H1 (cell line): ENCODE measurements at regions not wholly inside any gene's neighbourhood (a gene's known extent, or its start where the extent isn't known, plus 50 kb on each side); places are given as distances from the start of the nearest gene placed in this dataset.

ENCODE experiments used
- BACH1 ChIP-seq: IDR thresholded peaks from 2 replicates; pipeline ENCODE4 v1.6.1; 2012; ENCODE audit warnings: low read length, improper control_type of control experiment
- BCL11A ChIP-seq, 2 experiments: IDR thresholded peaks; one replicate each; pipeline ENCODE4 v1.6.1; 2011; ENCODE audit warnings: low read depth in 2 of 2, low read length in 2 of 2, mild to moderate bottlenecking in 2 of 2
- EGR1 ChIP-seq: IDR thresholded peaks from 2 replicates; pipeline ENCODE4 v1.6.1; 2011; ENCODE audit warnings: low read depth, low read length, borderline replicate concordance
- GABPA ChIP-seq: IDR thresholded peaks from 2 replicates; pipeline ENCODE4 v1.6.1; 2011; ENCODE audit warnings: mild to moderate bottlenecking, low read length, moderate library complexity, borderline replicate concordance; ENCODE audit not compliant: insufficient read depth
- TF ChIP-seq, protein P1 (sequence below): IDR thresholded peaks from 2 replicates; pipeline ENCODE4 v1.6.1; 2012; ENCODE audit warnings: inconsistent platforms

DNA sequence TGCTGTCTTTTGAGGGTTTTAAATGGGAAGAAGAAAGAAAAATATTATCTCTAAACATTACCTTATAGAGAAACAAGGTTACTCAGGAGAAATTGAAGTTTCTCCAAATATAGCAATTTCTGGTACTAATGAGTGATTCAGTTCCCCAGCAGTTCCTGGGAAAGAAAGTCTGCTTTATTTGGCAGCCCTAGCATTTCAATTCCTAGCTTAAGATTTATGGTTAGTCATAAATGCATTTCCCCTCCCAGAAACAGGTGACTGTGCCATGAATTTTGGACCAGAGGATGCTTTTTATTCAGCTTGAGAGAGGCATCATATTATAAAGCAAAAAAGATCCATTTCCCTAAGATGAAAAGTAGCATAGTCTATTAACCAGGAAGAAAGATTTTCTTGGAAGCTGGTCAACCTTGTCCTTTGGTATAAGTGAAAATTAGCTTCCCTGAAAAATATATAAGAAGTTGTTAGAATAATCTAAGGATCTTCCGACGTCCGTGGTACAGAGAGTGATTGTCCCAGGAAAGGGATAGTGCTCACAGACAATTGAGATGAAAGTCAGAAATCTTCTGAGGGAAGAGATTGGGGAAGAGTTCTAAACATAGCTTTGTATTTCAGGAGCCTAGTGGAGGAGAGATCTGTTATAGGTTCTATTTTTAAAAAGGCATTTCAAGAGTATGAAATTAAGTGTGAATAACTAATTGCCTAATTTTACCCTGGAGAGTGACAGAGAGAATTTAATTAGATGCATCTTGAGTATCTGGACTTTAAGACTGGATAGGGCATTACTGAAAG, 164.9 kb downstream of the ESM1 start (continued):
- TF ChIP-seq, protein P1, sequence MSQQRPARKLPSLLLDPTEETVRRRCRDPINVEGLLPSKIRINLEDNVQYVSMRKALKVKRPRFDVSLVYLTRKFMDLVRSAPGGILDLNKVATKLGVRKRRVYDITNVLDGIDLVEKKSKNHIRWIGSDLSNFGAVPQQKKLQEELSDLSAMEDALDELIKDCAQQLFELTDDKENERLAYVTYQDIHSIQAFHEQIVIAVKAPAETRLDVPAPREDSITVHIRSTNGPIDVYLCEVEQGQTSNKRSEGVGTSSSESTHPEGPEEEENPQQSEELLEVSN, result no peak
- no peak for TF ChIP-seq BCL11A (IDR thresholded peaks at IDR 0.05; ENCODE audit: low read depth in 2 of 2, low read length in 2 of 2)
- no peak for TF ChIP-seq GABPA
- no peak for TF ChIP-seq EGR1
- no peak for TF ChIP-seq BACH1
- TF ChIP-seq, all 59 proteins: peak for 0
